DLD1 (cell line): ENCODE measurements at regions not wholly inside any gene's neighbourhood (a gene's known extent, or its start where the extent isn't known, plus 50 kb on each side); places are given as distances from the start of the nearest gene placed in this dataset.

ENCODE experiments used
- in situ Hi-C: cut with HindIII; loops from 2 replicates; pipeline ENCODE4 v1.10.0; 2017; ENCODE audit warnings: low sequenced_read_pairs

DNA sequence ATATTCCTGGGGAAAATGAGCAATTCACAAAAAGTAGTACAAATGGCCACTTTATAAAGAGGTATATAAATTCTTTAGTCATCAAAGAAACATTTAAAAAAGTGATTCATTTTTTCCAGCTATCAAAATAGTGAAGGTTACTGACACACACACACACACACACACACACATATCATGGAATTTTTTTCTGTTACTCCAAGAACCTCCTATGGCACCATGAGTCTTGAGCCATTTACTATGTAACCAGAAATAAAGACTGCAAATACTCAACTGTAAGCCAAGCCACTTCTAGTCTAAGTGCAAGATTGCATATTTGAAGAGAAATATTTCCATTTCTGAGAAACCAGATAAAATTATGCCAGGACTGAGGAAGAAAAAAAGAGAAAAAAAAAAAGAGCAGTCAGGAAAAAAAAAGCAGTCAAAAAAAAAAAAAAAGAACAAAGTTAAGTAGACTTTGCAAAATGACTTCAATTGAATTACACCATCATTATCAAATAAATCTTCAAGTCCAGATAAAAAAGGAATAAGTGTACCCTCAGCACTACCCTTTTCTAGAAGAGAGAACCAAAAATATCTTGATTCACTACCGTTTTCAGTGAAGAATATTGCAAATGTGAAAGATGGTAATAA, 275.7 kb downstream of the DAD1 start:
- in situ Hi-C loops, result no loop called here

DNA sequence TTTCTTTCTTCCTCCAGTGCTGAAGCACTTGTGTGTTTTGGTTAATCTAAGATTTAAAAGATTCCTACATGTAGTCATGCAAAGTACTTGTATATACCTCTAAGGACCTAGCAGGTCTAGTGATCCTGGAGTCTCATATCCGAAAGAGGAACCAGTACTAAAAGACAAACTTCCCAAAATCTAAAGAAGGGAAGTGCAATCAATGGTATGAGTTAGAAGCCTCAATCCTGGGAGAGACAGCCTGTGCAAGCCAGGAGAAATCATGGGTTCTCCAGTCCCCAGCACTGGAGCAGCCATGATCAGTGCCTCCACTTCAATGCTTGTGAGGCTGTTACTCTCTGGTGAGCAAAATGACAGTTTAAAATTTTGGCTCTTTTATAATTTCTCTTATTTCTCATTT, 277.4 kb downstream of the DAD1 start:
- in situ Hi-C loops, result no loop called here

DNA sequence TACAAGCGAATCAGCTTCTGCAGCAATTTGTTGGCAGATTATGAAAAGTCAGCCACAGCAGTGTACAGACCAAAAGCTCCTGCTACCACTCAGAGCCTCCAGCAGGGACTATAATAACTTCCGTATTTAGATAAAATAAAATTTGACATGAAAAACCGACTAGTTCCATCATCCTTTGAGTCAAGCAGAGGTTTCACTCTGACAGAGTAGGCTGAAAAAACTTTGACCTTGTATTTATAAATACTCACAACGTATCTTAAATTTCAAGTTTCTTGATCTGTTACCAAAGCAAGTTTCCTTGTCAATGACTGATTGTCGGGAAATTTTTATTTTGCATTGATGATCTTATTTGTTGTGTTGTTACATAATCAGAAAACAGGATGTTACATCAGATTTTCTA, 283.4 kb downstream of the DAD1 start:
- in situ Hi-C loops, result no loop called here

DNA sequence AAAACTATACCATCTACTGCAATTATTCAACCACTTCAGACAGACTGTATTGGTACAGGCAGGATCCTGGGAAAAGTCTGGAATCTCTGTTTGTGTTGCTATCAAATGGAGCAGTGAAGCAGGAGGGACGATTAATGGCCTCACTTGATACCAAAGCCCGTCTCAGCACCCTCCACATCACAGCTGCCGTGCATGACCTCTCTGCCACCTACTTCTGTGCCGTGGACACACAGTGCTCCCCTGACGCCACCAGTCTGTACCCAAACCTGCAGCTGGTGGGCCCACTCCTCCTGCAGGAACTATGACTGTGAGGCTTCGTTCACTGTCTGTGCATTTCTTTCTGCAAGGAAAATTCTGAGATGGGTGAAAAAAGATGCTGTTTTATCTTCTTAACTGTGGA, 284.7 kb downstream of the DAD1 start:
- in situ Hi-C loops, result no loop called here

DNA sequence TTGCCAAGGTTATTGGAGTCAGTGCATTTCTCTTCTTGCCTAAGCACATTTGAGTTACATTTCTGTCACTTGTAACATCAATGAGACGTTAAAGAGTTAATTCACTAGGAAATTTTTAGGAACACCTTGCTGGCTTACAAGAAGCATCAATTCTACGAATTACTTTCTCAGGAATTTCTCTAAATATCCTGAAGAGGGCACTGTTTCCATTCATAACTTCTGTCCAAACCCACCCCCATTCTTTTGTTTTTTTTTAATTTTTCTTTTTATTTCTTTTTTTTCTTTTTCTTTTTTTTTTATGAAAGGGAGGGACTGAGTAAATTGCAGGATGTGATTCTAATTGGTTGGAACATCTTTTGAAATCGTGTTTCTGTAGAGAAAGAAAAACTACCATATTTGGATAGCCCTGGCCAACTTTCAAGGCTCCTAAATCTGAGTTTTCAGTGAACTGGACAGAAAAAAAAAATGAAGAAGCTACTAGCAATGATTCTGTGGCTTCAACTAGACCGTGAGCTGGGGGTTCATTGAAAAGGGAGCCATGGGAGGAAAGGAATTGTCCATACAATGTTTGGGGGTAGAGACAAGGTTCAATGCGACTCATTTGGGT, 285.3 kb downstream of the DAD1 start:
- in situ Hi-C loops, result no loop called here

DNA sequence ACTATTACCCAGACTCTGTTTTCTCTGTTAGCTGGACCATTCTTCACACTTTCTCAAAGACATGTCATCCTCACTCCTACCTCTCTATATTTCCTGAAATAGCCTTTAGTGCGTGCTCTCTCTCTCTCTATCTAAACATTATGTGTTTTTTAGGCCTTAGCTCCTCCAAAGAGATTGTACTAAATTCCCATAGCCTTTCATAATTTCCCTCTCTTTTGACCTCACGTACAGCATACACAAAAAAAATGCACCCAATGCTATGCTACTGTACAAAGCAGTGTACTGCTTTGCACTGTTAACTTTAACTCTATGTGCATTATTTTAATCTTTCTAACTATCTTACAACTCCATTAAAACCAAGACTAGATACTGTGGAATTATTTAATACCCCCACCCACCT, 288.4 kb downstream of the DAD1 start:
- in situ Hi-C loops, result no loop called here

DNA sequence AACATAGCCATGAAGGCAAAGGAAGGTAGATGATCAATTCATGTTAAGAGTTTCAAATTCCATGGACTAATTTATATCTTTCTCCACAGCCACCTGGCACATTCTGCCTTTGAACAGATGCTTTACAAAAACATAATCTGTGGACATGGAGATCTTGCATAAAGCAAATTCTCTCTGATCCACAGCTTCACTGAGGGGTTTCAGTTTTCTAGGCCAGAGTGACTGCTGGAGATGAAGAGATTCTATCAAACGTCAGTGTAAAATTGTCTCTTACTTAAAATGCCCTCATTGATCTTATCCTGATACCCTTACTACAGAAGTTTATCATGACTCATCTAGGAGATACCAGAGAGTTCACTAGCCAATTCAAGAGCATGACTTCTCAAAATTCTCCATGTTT, 291.6 kb downstream of the DAD1 start:
- in situ Hi-C loops, result no loop called here

DNA sequence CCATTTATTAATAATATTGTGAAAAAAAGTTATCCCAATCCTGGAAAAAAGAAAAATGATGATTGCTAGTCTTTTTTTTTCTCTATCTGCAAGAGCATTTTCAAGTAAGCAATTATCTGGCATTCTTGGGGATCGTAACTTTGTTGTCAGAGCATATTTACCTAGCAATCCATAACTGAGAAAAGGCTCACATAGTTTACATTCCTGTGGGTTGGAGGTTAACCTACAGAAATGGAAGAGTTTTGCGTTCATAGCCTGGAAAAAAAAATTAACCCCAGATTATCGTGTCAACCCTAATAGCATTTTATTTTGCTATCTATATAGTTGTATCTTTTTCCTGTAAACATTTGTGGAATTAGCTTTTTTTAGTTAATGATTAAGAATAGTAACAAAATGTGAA, 292.3 kb downstream of the DAD1 start:
- in situ Hi-C loops, result no loop called here

DNA sequence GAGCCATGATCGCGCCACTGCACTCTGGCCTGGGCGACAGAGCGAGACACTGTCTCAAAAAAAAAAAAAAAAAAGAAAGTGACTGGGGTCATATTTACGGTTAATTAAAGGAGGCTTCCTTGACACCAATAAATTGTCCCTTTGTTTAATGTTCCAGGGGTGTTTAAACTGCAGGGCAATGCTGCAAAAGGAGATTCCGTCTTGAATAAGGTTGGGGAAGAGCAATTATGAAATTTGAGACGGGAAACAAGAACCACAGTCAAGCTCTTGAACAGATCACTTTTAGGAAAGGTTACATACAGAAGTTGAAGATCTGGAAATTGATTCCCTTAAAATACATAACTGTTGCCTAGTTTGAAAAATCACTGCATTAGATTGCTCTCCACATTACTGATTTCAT, 292.9 kb downstream of the DAD1 start:
- in situ Hi-C loops, result no loop called here

DNA sequence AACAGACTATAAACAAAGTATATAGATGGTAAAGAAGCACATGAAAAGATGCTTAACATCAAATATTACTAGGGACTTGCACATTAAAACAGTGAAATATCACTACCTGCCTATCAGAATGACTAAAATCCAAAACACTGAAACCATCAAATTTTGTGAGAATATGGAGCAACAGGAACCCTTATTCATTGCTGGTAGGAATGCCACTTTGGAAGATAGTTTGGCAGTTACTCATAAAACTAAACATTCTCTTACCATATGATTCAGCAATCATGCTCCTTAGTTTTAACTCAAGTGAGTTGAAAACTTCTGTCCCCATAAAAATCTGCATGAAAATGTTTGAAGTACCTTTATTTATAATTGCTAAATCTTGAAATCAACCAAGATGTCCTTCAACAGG, 297.6 kb downstream of the DAD1 start:
- in situ Hi-C loops, result no loop called here

DNA sequence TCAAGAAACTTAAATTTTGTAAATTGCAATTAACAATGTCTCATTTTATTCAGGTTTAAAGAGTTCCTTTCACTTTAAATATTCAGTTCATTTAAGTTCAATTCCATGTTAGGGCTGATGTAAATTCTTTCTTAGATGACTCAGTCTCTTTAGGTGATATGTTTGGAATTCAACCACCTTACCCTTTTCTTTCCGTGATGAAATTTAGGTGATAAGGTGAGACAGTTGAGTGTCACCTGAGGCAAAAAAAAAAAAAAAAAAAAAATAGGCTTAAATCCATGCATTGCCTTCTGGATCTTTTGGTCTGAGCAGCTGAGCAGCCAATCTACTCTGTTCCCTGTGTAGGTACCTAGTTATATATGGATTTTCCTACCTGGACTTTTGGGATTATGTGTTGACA, 299.5 kb downstream of the DAD1 start:
- in situ Hi-C loops, result loop anchor here (10.0 kb wide), 1 partner anchor 235 kb away; no protein-coding TSS in a partner anchor

DNA sequence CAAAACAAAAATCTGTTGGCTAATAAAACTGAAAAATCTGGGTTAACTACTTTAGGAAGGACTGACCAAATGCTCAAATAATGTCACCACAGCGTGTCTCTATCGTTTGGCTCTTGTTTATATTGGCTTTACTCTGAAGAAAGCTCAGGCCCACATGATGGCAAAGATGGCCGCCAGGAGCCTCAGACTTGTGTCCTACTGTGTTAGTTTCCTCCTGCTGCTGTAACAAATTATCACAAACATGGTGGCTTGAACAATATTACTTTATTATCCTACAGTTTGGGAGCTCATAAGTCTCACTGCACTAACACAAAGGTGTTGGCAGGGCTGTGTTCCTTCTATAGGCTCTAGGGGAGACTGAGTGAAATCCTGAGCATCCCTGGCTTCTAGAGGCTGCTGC, 303.0 kb downstream of the DAD1 start:
- in situ Hi-C loops, result loop anchor here (10.0 kb wide), 1 partner anchor 239 kb away; no protein-coding TSS in a partner anchor

DNA sequence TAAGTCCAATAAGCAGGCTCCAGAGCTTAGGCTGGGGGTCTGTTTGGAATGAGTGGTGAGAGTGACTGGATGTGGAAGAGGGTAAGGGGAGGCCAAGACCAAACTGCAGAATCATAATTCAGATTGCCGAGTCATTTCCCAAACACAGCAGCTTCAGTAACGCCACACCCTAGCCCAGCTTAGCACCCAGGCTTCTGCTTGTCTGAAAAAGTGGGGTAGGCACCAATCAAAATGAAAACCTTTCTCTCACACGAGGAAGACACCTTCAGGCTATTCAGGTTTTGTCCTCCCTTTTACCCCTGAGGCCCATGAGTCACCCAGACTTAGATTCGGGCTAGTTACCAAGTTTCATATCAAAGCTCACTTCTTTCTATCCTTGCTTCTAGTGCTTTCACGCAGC, 306.1 kb downstream of the DAD1 start:
- in situ Hi-C loops, result loop anchor here (10.0 kb wide), 1 partner anchor 242 kb away; no protein-coding TSS in a partner anchor

DNA sequence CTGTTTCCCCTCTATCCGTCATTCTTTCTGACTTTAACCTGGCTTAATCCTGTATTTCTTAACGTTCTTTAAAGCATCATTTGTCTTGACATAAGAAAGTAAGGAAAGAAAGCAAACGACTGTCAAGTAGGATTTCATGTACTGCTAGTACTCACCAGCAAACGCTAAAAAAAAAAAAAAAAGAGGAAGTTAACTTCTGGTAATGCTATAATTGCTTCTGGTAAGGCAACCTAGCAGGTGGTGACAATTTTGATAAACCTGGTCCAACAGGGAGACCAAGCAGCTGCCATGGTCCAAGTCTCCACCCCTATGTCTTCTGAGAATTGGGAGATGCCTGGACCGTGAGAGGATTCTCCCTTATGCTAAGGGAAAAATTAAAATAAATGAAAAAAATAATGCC, 306.6 kb downstream of the DAD1 start:
- in situ Hi-C loops, result loop anchor here (10.0 kb wide), 1 partner anchor 242 kb away; no protein-coding TSS in a partner anchor

DNA sequence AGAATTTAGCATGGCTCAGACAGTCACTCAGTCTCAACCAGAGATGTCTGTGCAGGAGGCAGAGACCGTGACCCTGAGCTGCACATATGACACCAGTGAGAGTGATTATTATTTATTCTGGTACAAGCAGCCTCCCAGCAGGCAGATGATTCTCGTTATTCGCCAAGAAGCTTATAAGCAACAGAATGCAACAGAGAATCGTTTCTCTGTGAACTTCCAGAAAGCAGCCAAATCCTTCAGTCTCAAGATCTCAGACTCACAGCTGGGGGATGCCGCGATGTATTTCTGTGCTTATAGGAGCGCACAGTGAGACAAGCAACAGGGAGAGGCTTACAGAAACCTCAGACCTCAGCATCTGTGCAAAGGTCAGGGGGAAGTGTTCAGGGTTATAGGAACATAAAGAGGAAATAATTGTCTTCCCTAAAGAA, 307.6 kb downstream of the DAD1 start:
- in situ Hi-C loops, result loop anchor here (10.0 kb wide), 1 partner anchor 243 kb away; no protein-coding TSS in a partner anchor

DNA sequence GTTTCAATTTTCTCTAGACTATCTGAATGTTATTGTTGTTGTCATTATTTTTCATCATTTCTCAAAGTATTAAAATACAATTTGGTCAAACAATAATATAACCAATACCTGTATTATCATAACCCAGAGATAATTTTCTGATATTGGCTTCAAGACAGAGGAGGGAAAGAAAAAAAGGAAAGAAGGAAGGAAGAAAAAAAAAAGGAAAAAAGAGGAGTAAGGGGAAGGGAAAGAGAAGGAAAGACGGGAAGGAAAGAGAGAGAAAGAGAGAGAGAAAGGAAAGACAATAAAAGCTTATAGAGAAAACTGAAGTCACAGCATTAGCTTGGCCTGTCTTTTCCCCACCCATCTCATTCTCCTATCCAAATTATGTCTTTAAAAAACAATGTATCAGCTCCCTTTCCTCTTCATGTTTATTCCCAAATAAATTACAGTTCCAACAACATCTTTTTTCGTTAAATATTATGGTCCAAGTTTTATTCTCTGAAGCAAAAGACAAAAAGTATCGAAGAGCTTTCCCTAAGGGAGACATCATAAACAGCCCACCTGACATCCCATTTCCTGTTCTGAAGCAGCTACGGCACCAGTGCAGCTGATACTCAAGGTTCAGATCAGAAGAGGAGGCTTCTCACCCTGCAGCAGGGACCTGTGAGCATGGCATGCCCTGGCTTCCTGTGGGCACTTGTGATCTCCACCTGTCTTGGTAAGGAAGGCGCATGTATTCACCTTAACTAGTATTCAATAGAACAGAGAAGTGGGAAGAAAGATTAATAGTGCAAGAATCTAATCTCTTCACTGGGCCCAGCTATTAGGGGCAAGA, 308.3 kb downstream of the DAD1 start:
- in situ Hi-C loops, result loop anchor here (10.0 kb wide), 1 partner anchor 244 kb away; no protein-coding TSS in a partner anchor

DNA sequence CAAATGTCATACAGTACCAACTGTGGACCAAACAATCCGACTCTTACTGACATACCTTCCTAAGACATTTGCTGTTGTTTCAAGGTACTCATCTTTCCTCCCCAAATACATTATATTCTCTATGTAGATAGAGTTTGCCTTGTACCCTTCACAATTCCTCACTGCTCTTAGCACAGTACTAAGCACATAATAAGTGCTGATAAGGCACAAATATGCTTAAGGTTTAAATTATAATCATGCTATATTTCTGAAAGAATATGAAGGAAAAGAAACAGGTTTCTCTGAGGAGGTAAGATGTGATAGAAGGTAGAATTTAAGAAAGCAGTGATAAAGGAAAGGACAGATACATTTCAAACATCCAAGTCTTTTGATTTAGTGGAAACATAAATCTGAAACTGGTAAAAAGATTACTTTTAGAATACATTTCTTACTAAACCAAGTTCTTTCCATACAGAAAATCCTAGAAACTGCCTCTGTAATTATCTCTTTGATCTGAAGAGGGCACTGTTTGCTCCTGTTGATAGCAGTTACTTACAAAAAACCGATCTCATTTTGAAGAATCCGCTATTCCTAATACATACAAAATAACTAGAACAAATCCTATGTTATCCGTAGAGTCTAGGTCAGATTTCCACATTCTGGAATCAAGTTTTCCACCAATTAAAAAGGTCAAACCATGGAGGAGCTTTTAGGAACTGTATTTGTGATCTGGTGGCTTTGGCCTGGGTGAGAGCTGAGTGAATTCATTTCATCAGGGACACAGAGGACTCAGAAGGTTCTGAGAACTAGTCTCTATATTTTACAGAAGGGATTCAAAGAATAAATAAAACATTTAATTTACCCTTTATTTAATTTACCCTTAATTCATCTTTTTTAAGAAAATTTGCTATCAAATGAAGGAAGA, 311.9 kb downstream of the DAD1 start:
- in situ Hi-C loops, result no loop called here

DNA sequence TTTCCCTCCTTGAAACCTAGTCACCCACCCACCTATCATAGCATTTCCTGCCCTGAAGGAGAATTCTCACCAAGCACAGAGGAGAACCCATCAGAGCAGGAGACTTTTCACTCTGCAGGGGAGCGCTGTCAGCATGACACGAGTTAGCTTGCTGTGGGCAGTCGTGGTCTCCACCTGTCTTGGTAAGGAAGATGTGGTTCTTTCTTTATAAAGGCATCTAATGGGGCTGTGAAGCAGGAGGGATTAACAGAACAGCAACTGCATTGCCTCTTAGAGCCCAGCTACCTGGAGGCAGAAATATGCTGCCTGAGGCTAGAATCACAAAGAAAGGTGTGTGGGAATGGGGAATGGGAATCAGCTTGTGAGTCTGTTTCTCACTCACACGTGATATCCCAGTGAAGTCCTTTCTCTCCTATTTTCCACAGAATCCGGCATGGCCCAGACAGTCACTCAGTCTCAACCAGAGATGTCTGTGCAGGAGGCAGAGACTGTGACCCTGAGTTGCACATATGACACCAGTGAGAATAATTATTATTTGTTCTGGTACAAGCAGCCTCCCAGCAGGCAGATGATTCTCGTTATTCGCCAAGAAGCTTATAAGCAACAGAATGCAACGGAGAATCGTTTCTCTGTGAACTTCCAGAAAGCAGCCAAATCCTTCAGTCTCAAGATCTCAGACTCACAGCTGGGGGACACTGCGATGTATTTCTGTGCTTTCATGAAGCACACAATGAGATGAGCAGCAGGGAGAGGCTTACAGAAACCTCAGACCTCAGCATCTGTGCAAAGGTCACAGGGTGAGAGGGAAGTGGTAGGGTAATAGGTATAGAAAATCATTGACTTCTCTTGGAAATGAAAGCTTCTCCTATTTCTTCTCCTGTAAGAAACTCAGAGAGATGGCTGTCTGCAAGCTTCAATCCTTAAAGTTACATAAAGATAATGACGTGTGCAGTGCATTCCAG, 316.9 kb downstream of the DAD1 start:
- in situ Hi-C loops, result no loop called here

DNA sequence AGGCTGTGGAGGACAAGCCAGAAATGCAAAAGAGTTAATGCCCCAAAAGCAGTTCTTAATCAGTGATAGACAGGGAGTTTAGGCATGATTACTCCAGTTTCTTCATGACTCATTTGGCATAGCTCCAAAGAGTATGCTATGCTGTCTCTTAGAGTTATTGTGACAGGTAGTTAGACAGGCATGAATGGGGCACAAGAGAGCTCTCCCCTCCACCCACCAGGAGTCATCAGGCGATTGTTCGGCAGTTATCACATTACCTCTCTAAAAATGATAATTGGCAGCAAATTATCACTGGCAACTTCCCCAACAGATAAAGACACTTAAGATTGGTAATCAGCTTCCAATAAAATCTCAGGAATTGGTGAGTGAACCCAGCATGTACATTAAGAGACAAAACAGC, 320.1 kb downstream of the DAD1 start:
- in situ Hi-C loops, result no loop called here

DNA sequence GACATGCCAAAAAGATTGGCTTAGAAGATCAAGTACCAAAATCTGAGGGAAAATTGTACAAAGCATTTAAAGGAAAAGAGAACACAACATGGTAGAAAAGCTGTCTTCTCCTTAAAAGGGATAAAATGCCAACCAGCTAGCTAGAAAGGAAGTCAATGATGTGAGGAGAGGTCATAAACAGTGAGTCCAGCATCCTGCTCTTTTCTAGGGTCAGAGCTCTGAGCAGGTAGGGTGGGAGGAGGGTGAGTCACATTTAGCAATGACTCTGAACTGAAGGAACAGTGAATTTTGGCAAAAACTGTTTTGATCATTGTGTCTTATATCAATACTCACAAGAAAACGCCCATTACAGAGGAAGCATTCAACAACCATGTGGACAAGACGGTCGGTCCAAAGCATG, 322.3 kb downstream of the DAD1 start:
- in situ Hi-C loops, result no loop called here
